GM21576 (cell line): ENCODE measurements at regions not wholly inside any gene's neighbourhood (a gene's known extent, or its start where the extent isn't known, plus 50 kb on each side); places are given as distances from the start of the nearest gene placed in this dataset.
"Not testable (repeated sequence)": the region's sequence is repeated elsewhere in the genome, so short reads cannot be mapped to it uniquely, and the experiment has no call there.

ENCODE experiments used
- ATAC-seq: cut with Tn5 transposase; IDR thresholded peaks from one replicate; pipeline ENCODE4 v1.9.1; 2021; ENCODE audit warnings: mild to moderate bottlenecking, moderate library complexity; ENCODE audit not compliant: unreplicated experiment

DNA sequence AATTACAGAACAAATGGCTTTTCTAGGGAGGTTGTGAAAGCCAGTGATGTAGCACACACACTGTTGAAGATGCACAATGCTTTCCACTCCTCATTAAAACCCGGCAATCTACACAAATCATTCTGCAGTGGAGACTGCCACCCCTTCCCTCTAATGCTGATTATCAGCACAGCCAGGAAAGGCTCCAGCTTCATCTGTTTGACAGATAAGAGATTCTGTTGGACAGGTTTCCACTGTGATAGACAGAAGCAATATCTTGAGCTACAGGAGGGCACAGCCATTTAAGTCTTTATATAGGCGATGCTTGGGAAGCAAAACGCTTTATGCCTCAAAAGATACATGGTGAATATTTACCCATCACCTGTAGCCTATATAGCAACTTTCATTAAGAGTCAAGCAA is 555.6 kb downstream of the GLRX3 start:
- no peak for ATAC-seq

DNA sequence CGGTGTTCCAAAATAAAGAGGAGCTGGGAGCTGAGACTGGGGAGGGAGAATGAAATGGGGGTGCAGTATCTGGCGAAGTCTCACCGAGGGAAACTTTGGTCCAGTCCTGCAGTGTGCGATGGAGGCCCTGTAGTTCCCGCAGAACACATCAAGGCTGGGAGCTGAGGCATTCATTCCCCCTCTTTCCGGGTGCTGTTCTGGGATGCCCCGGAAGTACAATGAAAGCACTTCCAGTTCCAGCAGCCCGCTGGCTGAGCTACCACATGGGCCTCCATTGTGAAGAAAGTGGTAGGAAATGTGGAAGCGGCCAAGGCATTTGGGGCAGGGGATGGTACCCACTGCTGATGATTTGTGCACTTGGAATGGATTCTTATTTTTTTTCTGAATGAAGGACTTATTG is 560.7 kb downstream of the GLRX3 start:
- no peak for ATAC-seq

DNA sequence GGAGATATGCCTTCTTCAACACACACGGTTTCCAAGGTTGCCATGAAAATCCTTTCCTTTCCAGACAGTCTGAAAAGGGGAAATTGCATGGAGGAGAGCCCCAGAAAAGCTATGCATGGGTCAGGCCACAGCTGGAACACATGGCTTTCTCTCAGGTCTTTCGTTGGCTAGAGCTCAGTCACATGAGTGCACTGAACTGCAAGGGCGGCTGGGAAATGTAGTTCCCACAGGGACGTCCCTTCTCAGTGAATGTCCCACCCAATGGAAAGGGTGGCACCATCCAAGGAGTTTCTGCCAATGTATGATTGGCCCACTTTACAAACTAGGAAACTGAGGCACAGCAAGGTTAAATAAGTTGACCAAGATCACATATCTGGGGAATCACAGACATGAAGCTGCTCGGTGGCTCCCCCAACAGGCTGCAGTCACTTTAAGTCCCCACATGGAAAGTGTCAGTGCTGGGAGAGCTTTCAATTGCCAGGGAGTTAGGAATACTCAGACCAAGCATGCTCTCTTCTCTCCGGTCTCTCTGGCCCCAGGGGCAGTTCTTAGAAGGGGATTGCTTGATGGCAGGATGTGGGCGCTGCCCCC is 571.3 kb downstream of the GLRX3 start:
- no peak for ATAC-seq

DNA sequence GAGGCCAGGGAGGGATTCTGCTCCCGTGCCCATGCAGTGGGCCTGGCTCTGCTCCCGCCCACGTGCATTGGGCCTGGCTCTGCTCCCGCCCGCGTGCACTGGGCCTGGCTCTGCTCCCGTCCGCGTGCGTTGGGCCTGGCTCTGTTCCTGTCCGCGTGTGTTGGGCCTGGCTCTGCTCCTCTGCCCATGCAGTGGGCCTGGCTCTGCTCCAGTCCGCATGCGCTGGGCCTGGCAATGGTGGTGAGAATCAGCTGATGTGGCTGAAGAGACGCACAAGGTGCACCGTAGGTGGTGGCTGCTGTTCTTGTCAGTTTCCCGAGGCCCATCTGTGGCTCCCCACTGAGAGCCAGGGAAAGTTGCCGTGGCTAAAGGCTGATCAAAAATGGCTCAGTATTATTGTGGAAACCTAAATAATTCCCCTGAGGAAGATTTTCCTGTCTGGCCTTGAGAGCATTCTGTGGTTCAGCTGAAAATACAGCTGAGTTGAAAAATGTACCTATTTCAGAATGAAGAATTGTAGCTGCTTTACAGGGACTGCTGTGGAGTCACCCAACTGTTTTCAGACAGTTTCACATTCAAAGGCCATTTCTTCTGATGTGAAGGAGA is 572.4 kb downstream of the GLRX3 start:
- no peak for ATAC-seq

DNA sequence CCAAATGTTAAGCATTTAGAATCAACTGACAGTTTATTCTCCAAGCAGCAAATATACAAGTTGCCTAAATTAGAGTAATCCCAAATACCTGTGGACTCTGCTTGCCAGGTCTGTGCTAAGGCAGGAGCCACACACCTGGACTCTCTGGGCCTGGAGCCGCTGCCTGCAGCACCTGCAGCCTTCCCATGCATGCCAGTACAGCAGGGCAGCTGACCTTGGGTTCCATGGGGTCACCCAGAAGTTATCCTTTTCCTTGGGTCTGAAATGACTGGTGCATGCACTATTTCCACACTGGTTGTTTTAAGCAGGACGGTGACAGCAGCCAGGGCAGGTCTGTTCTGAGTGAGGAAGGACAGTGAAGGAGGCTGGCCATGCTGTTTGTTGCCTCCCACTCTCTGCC is 573.2 kb downstream of the GLRX3 start:
- no peak for ATAC-seq

DNA sequence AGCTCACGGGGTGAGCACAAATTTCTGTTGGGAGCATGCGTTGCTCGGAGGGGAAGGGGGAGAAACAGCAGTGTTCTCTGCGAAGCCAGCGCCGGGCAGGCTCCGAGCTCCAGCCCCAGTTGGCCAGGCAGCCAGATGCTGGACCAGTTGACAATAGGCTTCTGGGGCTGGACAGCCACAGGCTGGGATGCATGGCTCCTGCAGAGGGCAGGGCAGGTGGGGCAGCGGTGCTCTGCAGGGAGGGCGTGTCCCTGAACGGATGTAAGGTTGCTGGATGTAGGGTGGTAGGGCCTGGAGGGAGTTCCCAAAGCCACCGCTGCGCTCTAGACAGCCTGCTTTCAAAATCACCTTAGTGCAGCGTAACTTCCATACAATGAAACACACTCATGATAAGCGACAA is 574.9 kb downstream of the GLRX3 start:
- no peak for ATAC-seq

DNA sequence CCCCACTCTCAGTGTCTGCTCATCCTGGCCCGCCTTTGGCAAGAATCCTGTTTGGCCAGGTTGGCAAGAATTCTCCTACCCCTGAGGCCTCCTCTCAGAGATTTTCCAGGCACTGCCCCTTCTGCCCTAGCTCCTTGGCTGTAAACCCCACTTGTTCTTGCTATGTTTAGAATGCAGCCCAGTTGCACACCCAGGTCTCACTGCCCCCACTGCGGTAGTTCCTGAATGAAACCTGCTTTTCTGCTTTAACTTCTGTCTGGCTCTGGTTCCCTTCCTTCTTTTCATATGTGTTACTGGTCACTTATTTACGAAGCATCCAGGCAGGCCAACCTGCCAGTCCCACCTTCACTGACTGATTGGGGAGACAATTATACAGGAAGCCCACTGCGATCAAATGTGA is 576.9 kb downstream of the GLRX3 start:
- ATAC-seq: no peak

DNA sequence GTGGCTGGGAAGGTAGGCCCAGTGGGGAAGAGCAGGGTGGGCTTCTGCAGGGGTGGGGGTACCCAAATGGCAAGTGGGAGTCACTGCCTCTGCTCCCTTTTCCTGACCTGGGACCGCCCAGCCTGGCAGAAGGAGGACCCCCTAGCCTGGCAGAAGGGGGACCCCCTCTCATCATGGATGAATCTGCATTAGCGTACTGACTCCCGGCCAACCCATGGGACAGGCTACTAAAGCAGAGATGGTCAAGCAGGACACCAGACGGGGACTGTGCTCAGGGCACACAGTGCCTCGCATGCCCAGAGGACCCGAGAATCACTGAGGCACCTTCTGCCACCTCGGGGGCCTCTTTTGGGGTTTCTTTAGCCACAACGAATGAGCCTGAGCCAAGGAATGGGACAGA is 577.5 kb downstream of the GLRX3 start:
- no peak for ATAC-seq

DNA sequence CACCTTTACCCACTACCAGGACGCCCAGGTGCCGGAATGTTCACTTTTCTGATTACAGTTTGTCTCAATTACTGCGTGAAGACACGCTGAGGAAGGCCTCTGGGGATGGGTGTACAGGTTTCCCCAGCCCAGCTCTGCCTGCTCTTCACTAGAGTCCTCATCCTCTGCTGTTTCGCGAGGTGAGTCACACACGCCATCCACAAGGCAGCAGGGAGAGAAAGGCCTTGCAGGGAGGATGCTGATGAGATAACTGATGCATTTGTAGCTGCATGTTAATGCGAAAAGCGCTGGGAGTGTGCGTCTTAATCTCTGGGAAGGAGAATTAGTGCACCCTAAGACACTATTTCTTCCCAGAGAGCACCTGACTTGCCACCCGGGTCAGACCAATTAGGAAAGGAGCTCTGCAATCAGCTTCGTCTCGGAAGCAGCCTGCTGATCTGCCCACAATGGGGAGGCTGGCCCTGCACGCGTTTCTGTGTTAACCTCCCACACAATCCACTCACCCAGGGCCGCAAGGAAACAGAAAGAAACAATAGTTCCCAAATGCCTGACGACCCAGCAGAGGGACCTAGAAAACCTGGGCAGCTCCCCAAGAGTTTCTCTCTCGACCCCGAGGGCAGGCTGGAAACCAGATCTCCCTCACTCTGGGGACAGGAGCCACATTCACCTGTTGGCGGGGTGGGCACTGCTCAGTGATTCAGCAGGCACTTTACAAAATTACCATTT is 578.7 kb downstream of the GLRX3 start:
- no peak for ATAC-seq

DNA sequence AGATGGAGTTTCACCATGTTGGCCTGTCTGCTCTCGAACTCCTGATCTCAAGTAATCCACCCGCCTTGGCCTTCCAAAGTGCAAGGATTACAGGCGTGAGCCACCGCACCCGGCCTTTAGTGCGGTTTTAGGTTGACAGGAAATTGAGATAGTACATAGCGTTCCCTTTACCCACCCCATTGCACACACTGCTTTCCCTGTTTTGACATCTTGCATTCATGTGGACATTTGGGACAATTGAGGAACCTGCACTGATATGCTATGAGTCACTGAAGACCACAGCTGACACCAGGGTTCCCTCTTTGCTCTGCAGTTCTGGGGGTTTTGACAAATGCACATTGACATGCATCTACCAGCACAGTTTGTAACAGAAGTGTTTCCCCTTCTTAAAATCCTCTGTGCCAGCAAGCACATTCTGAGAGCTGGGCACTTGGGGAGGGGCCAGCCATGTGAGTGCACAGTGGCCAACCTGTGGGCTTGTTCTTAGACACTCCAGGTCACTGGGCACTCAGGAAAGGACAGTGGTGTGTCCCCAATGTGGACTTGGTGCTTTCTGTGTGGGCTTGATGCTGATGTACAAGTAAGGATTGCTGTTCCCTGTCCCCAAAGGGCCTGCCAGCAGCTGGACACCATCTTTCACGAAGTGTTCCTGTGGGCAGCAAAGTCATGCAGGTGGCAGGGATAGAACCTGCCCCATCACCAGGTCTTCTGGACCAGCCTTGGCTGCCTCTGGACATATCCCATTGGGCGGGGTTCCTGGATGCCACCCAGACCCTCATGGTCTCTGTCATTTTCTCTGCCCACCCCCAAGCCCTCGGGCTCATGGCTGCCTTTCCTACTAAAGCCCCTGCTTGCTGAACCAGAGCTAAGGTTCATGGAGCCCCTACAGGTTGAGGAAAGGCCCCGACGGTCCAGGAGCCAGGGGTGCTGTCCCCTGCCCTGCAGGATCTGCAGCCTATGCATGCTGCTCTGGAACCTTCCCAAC is 579.8 kb downstream of the GLRX3 start:
- ATAC-seq: no peak

DNA sequence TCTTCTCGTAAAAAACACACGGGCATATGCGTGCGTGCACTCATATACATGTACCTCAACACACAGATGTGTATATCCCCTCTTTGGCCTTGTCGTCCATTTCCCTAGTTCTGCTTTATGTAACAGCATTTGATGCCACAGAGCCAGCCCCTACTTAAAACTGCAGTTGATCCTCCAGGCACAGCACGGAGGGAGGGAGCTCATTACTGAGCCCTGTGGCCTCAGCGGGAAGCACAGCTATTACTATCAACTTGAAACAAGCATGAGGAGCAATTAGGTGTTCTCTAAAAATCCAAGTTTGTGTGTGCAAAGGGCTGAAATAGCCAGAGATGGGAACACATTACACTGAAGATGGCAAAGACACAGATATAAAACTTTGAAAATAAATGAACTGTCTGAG is 580.9 kb downstream of the GLRX3 start:
- ATAC-seq: no peak

DNA sequence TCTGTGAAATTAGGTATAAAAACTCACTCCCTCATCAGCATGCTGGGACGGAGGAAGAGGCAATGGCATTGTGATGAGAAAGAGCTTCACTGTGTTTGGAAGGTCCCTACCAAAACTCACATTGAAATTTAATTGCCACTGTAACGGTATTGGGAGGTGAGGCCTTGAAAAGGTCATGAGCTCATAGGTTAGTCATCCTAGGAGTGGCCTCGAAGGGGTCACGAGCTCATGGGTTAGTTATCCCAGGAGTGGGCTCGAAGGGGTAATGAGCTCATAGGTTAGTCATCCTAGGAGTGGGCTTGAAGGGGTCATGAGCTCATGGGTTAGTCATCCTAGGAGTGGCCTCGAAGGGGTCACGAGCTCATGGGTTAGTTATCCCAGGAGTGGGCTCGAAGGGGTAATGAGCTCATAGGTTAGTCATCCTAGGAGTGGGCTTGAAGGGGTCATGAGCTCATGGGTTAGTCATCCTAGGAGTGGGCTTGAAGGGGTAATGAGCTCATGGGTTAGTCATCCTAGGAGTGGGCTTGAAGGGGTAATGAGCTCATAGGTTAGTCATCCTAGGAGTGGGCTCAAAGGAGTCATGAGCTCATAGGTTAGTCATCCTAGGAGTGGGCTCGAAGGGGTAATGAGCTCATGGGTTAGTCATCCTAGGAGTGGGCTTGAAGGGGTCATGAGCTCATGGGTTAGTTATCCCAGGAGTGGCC is 582.7 kb downstream of the GLRX3 start:
- not testable (repeated sequence) for ATAC-seq

DNA sequence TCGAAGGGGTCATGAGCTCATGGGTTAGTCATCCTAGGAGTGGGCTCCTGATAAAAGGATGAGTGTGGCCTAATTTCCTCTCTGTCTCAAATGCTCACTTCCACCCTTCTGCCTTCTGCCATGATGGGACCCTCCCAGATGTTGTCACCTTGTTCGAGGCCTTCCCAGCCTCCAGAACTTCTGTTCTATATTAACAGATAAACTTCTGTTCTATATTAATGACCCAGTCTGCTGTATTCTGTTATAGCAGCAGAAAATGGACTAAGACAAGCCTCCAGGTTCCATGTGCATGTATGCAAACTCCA is 583.2 kb downstream of the GLRX3 start:
- no peak for ATAC-seq

DNA sequence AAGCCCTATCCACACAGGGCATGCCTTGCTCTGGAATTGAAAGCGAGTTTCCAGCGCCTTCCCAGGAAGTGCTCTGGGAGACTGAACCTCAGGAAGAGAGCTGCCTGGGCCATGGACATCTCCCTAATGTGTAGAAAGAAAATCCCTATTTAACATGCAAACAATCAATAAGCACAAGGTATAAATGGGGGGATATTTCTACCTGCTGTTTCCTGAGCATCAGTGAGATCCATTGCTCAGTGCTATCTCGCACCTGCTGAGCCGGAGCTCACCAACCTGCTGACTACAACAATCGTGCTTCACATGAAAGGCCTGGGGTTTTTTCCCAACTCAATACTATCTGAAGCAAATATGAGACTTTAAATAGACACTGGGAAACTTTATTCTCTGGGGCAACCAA is 584.0 kb downstream of the GLRX3 start:
- ATAC-seq: no peak

DNA sequence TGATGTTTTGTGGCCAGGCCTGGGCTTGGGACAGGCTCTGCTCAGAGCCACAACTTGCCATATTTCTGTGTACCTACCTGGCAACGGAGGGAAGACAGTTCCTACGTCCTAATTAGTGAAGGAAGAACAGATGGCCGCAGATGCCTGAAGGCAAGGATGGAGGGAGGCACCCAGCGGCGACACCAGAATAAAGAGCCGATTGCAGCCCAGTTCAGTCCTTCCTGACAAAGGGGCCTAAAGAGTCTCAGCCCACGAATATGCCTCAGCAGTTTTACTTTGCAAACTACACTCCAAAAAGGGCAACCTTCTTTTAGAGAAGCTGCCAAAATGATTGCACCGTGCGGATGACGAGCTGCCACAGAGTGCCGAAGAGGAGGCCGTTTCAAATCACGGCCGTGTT is 585.8 kb downstream of the GLRX3 start:
- no peak for ATAC-seq

DNA sequence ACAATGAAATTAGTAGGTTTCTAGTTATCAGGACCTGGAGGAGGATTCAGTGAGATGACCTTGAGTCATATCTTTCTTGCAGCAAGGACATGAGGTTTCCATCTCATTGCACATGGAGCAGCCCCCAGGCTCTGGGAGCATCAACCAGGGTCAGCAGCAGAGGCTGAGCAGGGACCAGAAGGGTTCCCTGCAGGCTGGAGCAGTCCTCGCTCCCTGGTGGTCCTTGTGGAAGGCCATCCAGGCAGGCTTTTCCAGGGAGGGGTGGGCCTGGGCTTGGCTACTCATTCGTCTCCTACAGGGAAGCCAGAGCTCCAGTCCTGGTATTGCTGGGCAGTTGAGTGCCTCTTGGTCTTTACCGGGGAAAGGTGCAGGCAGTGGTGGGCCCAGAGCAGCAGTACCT is 587.5 kb downstream of the GLRX3 start:
- ATAC-seq: no peak

DNA sequence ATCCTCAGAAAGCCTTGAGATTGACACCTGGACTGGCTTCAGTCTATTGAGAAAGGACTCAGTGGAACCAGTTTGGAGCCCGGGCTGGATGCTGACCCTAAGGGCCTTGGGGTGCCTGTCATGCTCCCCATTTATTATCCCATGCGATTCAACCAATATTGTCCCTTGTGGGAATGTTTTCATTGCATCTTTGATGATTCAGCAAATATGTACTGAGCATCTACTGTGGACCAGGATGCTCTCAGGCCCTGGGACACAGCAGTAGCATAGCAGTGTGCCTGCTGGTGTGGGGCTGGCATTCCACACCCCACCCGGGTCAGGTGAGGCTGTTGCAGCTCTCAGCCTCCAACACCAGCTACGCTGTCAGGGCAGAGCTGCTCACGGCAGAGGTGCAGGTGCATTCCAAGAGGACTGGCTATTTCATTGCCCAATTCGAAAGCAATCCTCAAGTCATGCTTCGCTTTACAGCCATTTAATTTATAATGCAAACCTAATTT is 586.0 kb downstream of the TCERG1L start:
- ATAC-seq: no peak

DNA sequence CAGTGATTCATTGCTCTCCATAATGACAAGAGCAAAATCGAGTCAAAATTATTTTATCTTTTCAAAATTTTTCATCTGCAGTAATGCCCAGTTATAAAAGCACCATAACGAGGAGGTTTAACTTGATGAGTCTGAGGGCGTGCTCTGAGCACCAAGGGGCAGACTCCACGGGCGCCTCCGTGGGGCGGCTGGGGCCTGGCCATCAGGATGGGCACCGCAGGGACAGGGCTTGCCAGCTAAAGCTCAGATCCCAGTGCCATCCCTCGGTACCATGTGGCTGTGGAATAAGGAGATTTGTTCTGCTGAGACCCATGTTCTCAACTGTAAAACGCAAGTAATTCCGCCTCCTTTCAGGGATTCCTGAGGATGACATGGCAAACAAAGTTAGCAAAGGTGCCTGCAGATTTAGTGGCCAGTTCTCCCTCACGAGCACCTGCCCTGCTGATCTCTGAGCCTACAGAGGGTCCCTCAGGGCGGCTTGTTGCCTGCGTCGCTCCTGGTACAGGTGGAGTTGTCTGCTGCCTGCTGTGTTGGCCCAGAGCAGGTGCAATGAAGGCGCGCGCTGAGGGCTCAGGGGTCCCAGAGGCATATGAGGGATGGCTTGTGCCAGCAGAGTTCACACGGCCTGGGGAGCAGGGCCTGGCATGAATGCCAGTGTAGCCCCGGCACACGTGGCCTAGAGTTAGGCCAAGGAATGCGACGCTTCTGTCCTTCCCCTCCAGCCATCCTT is 584.4 kb downstream of the TCERG1L start:
- ATAC-seq: no peak

DNA sequence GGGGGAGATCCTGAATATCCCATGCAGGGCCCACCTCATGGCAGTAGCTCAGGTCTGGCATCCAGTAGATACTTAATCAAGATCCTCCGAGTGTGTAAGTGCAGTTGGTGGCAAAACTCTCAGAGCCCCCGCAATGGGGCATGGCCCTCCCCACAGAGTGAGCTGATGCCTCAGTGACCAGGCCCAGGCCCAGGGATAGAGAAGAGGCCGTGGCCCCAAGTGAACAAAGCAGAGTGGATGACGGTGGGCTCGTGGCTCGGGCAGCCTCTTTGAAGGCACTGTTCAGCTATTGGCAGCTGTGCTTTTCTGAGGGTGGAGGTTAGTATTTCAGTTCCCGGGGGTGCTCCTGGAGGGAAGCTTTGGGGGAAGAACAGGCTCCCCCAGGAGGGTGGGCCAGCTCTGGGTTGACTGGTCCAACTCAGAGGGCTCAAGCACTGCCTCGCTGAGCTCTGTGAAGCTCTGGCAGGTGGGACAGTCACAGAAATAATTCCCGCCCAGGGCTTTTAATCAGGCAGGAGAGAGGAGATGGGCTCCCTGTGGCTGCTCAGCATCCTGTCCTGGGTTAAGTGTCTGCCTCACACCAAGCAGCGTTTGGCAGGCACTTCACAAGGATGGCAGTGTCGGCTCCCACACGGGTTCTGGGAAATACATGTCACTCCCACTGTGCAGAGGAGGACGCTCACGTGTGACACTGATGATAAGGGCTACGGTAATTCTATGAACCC is 583.6 kb downstream of the TCERG1L start:
- ATAC-seq: no peak
